ENCODE measurements at regions not wholly inside any gene's neighbourhood (a gene's known extent, or its start where the extent isn't known, plus 50 kb on each side); places are given as distances from the start of the nearest gene placed in this dataset.
"Not testable (repeated sequence)": the region's sequence is repeated elsewhere in the genome, so short reads cannot be mapped to it uniquely, and the experiment has no call there.

DNA sequence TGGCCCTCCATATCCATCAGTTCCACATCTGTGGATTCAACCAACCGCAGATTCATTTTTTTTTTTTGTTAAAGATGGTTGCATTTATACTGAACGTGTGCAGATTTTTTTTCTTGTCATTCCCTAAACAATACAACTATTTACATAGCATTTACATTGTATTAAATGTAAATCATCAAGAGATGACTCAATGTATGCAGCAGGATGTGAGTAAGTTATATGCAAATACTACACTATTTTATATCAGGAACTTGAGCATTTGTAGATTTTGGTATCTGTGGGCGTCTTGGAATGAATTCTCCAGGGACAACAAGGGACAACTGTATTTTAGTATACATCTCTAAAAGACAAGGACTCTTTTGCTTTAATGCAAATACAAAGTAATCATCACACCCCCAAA lies 299.2 kb upstream of the ZNF608 start:
- no peak for DNase-seq (ENCODE audit: low read depth in 2 of 2)

DNA sequence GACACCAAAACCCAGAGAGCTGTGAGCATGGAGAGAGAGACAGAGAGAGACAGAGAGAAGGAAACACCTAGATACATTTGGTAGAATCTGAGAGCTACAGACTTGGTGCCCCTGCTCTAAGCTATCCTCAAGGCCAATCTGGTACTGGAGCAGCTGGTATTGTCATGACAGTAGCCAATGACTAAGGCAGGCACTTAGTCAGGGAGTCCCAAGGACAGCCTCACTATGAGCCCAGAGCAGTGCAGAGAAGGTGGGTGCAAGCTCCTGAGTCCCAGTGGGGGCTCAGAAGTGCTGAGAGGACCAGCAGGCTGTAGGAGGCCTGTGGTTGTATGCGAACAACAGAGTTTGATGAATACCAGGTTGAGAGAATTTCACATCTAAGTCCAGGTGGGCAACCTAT lies 300.4 kb upstream of the ZNF608 start:
- no peak for DNase-seq (ENCODE audit: low read depth in 2 of 2)

DNA sequence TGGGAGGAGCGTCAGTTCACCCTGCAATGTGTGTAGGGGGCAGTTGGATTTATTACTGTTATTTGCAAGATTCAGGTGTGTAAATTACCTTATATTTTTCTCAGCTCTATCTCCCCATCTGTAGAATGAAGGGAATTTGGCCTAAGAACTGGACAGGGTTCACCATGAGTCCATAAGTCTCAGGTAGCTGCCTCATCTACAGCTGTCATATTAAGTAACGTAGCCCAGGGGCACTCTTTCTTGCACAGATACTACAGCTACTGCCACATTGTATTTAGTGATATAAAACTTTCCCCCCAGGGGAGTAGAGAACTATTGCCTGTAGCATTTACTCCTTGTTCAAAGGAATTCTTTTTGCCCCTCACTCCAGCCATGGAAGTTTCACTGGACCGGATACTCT lies 301.4 kb upstream of the ZNF608 start:
- no peak for DNase-seq (ENCODE audit: low read depth in 2 of 2)

DNA sequence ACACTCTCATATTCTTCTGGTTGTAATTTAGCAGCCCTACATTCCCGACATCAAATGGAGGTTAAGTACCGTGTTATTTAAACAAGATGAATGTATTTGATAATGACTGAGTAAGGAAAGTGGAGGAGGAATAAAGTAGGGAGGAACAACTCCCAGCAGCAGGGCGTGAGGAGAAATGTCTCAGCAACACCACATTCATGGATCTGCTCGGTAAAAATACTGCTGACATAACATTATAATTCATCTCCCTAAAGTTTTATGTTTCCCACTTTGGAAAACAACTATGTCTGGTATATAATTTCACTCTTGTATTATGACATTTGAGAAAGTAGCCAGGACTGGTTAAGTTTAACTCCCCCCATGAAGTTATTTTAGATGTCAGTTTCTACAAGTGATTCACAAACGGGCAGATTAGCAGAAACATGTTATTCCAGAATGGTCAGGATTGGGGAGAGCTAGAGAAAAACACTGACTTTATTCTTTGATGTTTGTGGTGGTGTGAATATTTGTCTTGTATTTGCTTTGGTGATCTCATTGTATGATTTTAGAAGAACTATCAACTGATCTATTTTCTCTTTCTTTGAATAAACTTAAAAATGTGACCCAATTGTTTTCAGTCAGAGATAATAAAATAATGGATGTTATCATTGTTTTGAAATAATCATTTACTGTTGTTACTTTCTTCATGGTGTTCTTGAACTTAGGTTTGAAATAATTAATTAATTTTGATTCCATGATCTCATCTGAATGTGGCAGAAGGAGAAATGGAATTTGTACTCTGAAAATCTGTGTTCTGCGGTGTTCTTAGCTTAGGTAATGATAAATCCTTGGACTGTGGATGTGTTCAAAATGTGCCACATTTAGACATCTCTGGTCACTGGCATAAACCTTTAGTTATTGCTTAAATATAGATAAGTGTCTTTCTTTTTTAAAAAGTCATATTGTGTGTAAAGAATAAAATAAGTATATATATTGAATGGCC lies 303.6 kb upstream of the ZNF608 start:
- DNase-seq (ENCODE audit: low read depth in 2 of 2) = no peak

DNA sequence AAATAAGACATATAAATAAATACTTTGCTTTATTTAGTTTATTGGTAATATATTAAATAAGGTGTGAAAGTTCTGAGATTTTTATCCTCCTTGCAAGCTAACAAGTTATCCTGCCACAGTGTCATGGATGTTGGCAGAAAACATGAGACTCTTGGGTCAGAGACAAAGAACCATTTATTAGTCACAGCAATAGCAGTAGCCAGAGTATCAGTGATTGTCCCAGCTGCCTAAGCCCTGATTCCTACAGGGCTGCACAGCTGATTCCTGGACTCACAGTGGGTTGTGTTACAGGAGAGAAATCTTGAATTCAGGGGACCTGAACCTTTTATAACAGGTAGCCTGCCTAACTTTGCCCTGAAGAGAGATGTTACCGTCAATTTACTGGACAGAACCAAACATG lies 304.5 kb upstream of the ZNF608 start:
- DNase-seq (ENCODE audit: low read depth in 2 of 2) = no peak

DNA sequence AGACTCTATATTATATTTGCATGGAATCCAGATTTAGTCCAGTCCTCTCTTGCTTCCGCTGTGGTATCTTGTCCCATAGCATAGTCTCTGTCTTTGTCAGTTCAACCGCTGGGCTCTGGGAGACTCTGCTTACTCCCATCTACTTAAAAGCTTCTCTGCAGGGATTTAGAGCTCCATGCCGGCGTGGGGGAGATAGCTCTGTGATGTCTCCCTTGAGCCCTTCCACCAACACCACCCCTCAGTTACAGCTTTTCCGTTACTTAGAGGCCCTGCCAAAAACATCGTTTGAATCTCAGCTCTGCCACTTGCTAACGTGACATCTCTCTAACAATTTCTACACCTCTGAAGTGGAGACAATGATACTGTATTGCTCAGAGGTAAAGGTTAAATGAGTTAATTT lies 306.1 kb upstream of the ZNF608 start:
- DNase-seq (ENCODE audit: low read depth in 2 of 2) = no peak

DNA sequence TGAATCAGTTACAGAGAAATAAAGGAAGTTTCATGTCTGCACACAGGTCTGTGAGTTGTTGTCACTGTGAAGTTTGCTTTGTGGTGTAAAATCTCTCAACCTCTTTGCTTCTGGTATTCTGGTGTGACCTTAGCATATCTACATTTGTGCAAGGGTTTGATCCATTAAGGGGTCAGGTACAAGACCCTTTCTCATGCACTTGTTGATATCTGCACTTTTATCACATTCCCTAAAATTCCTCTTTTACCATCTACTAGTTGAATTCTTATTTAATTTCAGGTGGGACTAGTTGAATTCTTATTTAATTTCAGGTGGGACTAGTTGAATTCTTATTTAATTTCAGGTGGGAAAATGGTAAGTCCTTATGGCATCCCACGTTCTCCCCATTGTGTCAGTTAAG lies 306.7 kb upstream of the ZNF608 start:
- no peak for DNase-seq (ENCODE audit: low read depth in 2 of 2)

DNA sequence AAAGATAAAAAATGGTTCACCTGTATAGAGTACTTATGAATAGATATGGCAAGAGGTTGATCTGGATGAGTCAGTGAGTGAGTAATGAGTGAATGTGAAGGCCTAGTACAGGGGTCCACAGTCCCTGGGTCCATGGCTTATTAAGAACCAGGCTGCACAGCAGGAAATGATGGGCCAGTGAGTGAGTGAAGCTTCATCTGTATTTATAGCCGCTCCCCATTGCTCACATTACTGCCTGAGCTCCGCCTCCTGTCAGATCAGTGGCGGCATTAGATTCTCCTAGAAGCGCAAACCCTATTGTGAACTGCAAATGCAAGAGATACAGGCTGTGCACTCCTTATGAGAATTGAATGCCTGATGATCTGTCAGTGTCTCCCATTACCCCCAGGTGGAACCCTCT lies 307.7 kb upstream of the ZNF608 start:
- DNase-seq (ENCODE audit: low read depth in 2 of 2) = no peak

DNA sequence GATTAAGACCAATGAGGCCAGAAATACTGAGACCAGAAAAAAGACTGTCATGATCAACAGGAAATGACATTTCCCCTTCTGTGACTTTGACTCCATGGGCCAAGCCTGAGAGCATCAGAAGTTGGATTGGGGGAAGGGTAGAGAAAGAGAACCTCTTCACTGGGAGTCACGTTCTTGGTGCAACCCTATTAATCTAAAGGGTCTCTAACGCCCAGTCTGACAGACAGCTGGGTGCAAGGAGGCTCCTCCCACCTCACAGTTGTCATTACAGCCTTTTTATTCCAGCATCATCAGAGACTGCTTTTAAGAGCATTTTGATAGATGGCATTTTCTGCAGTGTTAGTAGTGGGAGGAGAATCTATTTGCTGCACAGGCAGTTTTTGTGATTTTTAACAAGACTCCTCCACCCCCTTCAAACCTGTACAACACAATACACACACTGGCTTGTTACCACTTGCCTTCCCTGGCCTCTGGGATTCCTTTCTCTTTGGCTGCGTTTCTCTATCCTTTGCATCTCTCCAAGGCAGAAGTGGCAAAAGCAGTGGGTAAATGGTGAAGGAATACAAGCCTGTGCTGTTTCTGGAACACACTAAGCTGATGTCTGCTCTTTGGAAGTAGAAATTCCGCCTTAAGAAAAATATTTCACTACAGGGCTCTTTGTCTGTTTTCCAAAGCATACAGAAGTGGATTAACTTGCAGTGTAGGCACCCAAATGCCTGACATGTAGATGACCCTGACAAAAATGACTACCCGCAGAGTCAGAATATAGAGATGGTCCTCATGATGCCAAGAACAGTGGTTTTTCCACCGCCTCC lies 310.4 kb upstream of the ZNF608 start:
- DNase-seq (ENCODE audit: low read depth in 2 of 2) = no peak

DNA sequence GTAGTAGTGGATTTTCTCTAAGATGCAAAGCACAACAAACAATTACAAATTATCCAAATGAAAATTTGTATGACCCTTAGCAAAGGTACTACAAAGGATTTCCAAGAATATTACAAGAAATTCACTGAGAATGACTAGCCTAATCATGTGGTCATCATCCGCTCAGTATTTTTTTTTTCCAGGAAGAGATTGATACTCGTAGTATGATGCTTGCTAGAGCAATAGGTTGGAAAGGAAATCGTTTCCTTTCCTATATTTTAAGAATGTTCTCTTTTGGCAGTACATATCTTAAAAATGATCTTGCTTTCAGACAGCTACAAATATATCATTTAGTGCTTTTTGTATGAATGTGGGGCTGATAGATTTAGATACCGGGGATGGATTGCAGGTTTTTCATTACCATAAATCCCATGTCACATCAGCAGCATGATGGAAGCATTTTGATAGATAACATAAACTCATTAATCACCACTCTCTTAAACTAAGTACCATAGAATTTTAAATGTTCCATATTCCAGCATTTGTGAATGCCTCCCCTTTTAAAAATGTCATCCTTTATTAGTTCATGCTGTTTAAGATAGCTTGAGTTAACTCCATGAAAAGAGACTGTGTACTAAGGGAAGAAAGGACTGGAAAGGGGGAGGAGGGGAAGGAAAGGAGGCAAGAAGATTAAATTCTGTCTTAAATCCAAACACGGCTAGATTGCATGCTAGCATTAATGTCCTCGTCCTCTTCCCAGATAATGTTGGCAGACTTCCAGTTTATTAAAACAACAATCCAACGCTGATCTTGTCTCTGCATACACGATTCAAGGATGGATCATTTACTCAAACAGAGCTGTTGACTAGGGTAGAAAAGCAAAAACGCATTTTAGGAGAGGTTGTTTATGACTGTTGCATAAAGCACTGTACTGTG lies 311.7 kb upstream of the ZNF608 start:
- no peak for DNase-seq (ENCODE audit: low read depth in 2 of 2)

DNA sequence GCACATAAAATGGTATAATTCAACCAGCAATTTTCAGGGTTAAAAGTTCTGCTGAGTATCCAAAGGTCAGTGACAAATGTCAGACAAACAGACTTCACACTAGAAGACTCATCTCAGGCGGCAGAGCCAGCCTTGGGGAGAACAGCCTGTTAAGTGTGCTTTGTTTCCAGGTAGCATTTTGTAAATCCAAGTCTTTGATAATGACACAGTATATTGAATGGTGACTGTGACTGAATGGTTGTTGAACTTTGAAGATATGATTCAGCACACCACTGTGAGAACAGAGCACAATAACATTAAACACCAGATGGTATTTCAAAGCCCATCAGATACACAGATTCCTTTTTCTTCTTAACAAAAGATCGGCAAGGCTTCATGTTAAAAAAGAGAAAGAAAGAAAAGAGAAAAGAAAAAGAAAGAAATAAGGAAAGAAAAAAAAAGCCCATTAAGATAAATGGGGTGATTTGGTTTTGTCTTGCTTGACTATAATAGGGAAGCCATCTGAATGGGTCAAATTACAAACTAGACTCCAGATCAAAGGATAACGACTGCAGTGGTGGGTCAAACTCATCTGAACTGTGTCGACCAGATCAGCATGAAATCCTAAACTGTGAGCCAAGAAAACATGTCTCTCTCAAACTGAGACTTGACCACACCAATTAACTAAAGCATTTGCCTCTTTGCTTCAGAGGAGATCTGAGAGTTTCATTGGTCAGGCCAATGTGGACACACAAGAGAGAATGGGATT lies 313.0 kb upstream of the ZNF608 start:
- no peak for DNase-seq (ENCODE audit: low read depth in 2 of 2)

DNA sequence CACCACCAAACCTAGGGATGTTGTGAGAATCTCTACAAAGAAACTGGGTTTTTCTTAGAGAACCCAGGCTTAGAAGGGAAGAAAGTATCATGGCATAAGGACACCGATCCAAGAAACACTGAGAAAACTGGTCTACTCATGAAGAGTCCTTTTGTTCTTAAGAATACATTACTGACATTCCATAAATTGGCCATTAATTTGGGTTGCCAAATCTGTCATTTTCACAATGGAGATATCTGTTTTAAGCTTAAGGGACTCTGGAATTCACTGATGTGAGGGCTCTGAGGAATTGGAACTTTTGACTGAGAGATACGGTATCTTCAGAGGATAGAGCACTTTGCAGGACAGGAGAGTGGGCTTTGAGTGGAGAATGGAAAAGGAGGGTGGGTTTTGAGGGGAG lies 315.3 kb upstream of the ZNF608 start:
- DNase-seq (ENCODE audit: low read depth in 2 of 2) = no peak

DNA sequence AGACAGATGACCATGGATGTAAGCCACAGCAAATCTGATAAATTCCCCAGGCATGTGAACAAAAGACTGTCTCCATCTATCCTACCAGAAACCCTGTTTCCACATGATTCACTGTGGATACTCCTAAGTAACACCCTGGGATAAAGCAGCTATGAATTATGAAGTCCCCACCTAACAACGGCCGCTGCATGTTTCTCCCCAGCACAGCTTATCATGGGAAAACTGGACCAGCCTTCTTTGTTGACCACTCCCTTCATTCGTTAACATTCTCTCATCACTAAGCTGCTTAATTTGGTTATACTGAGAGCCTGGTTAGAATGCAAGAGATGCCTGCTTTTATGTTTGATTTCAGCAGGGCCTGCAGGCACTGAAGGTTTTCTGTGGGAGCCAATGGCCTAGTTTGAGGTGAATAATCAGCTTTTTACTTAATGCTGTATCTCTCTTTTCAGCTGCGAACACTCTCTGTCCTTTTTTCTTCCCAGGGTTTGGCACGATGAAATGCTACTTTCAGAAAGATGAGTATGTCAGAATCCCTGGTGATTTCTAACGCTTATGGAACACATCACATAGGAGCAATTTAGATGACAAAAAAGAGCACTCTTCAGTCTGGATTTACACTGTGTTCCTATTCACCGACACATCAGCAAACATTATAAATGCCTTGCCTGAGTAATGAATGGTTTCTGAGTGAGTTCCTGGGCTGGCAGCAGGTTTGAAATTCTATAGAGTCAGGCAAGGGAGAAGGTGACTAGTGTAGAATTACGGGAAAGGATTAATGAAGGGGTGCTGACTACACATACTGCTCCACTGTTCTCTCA lies 318.4 kb upstream of the ZNF608 start:
- no peak for DNase-seq (ENCODE audit: low read depth in 2 of 2)

DNA sequence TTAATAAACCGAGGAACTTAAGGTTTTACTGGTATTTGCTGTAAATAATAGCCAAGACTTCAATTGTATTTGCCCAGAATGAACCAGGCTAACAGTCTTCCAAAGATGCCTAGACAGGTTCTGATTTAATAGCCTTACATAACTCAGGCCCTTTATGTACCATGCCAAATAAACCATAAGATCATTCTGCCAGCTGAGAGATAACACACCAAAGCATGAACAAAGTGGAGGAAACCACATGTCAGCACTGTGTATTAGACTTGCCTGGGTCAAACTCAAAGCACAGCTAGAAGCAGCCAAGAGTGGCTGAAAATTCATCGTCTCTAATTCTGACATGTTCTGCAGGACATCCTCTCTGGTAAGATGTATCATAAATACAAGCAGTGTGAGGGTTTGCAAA lies 319.3 kb upstream of the ZNF608 start:
- no peak for DNase-seq (ENCODE audit: low read depth in 2 of 2)

DNA sequence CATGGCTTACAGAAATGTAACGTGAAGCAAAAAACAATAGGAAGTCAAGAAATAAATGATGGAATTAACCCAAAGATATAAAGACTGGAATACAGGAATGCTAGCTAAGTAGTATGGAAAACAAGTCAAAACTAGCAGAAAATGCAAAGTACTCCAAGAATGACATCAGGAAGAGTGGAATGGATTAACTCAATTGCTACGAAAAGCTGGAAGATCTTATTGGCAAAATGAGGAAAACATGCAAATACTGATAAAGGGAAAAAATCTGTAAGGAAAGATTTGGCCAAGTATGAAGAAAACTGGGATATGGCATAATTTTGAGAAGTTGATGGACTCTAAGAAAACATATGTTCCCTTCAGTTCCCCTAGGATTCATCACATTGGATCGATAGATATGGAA lies 324.5 kb upstream of the ZNF608 start:
- no peak for DNase-seq (ENCODE audit: low read depth in 2 of 2)

DNA sequence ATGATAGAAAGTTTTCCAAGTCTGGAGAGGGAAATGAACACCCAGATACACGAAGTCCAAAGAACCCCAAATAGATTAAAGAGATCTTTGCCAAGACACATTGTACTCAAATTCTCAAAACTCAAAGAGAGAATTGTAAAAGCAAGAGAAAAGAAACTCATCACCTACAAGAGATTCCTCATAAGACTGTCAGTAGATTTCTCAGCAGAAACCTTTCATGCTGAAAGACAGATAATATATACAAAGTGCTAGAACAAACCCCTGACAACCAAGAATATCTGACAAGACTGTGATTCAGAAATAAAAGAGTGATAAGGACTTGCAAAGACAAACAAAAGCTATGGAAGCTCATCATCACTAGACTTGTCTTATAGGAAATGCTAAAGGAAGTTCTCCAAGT lies 326.7 kb upstream of the ZNF608 start:
- no peak for DNase-seq (ENCODE audit: low read depth in 2 of 2)

DNA sequence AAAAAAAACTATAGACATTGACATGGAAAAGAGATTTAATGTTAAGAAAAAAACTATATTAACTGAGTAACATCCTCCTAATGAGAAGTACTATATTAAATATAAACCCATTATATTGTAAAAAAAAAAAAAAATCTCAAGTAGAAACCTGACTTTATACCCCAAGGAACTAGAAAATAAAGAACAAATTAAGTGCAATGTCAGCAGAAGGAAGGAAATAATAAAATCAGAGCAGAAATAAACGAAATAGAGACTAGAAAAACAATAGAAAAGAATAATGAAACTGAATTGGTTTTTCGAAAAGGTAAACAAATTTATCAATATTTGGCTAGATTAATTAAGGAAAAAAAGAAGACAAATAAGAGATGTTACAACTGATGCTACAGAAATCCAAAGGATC lies 329.1 kb upstream of the ZNF608 start:
- no peak for DNase-seq (ENCODE audit: low read depth in 2 of 2)

DNA sequence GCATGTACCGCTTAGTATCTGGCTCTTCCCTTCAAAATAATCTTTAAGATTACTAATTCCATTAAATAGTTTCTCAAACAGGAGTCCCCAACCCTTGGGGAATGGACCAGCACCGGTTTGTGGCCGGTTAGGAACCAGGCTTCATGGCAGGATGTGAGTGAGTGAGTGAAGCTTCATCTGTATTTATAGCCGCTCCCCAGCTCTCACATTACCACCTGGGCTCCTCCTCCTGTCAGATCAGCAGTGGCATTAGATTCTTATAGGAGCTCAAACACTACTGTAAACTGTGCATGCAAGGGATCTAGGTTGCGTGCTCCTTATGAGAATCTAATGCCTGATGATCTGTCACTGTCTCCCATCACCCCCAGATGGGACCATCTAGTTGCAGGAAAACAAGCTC lies 332.6 kb upstream of the ZNF608 start:
- not testable (repeated sequence) for DNase-seq (ENCODE audit: low read depth in 2 of 2)

DNA sequence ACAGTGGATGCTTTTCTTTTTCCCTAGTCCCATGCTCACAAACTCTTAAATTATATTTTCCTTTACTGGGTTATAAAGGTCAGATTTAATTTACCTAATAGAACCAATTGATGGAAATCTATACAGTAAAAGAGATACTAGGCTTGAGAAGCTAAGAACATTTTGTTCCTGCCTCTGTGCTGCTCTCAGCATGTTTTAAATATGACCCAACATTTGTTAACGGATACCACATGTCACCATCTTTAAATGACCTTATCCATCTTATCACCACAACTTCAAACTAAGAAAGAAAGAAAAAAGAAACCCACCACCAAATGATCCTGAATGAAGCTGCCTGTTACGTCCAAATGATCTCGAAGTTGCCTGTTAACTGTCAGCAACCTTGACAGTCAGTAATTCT lies 334.7 kb upstream of the ZNF608 start:
- DNase-seq (ENCODE audit: low read depth in 2 of 2) = no peak

DNA sequence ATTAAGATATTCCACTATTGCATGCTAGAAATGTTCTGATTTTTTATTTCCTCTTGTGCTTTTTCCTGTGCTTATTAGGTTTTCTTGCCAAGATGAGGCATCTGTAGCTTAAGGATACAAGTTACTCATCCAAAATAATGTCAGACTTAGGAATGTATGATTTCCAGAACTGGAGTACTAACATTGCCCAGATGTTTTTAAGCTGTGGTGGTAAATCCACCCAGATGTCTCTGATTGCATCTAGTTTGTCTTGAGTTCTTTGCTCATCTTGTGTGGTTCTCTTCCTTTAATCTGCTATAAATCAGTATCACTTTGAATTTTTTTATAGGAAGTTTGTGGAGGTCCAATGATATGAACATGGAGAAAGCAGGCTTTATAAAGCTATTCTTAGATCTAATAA lies 337.5 kb upstream of the ZNF608 start:
- no peak for DNase-seq (ENCODE audit: low read depth in 2 of 2)

Measured in stimulated activated CD8-positive, alpha-beta memory T cell treated with anti-CD3 and anti-CD28 coated beads, Interleukin-2, amount 100 ng/mL, for 1 hour (primary cell).